ENCODE measurements at regions not wholly inside any gene's neighbourhood (a gene's known extent, or its start where the extent isn't known, plus 50 kb on each side); places are given as distances from the start of the nearest gene placed in this dataset.

GRCh38 chr2:51717312-51717711 lies 685.4 kb upstream of the NRXN1 start:
- intact Hi-C loops (cut with micrococcal nuclease) = no loop called here
- H3K4me3 Mint-ChIP-seq (ENCODE audit: unreplicated experiment) = no peak overlapping the region
- TF ChIP-seq CTCF (IDR thresholded peaks at IDR 0.05; ENCODE audit: unreplicated experiment) = no peak
- CTCF ChIA-PET = interaction anchor here (0.6 kb wide), 3 partner anchors 15 to 918 kb away, joined by 3 to 5 read pairs (median 4); no protein-coding TSS in a partner anchor
- BruUV-seq (replicated peaks) = no TSS peak
- POLR2A ChIA-PET = interaction anchor here (1.0 kb wide), 1 partner anchor 15 kb away, joined by 3 read pairs; no protein-coding TSS in a partner anchor
- H3K36me3 Mint-ChIP-seq (ENCODE audit: insufficient read depth, unreplicated experiment) = no peaks in the 10 kb centered on the region
- no peaks in the 10 kb centered on the region for H3K27me3 Mint-ChIP-seq (ENCODE audit: insufficient read depth, unreplicated experiment)
- H3K27ac Mint-ChIP-seq (ENCODE audit: low read depth, unreplicated experiment) = no peak overlapping the region
- DNase-seq (ENCODE audit: unreplicated experiment) = peak; percentile 76
- peaks cover 9% of the 10 kb centered on the region for H3K9me3 Mint-ChIP-seq (ENCODE audit: unreplicated experiment)
- peaks cover 37% of the 10 kb centered on the region for H3K4me1 Mint-ChIP-seq (ENCODE audit: insufficient read depth, unreplicated experiment)

GRCh38 chr2:51711766-51712165 lies 679.8 kb upstream of the NRXN1 start:
- ChIA-PET CTCF (interaction anchor here (1.2 kb wide), 1 partner anchor 1174 kb away, joined by 3 read pairs; no protein-coding TSS in a partner anchor), POLR2A (interaction anchor here (0.6 kb wide), 1 partner anchor 41 kb away, joined by 3 read pairs; no protein-coding TSS in a partner anchor)
- TF ChIP-seq CTCF (IDR thresholded peaks at IDR 0.05; ENCODE audit: unreplicated experiment) = no peak
- BruUV-seq (replicated peaks) = no TSS peak
- Mint-ChIP-seq H3K27me3 (ENCODE audit: insufficient read depth, unreplicated experiment) (no peaks in the 10 kb centered on the region), H3K4me1 (ENCODE audit: insufficient read depth, unreplicated experiment) (no peaks in the 10 kb centered on the region), H3K9me3 (ENCODE audit: unreplicated experiment) (no peaks in the 10 kb centered on the region), H3K36me3 (ENCODE audit: insufficient read depth, unreplicated experiment) (no peaks in the 10 kb centered on the region), H3K4me3 (ENCODE audit: unreplicated experiment) (no peak overlapping the region), H3K27ac (ENCODE audit: low read depth, unreplicated experiment) (no peak overlapping the region)
- intact Hi-C loops (cut with micrococcal nuclease) = loop anchor here (5.0 kb wide), 1 partner anchor 1184 kb away; no protein-coding TSS in a partner anchor
- peak; percentile 68 for DNase-seq (ENCODE audit: unreplicated experiment)

DNA sequence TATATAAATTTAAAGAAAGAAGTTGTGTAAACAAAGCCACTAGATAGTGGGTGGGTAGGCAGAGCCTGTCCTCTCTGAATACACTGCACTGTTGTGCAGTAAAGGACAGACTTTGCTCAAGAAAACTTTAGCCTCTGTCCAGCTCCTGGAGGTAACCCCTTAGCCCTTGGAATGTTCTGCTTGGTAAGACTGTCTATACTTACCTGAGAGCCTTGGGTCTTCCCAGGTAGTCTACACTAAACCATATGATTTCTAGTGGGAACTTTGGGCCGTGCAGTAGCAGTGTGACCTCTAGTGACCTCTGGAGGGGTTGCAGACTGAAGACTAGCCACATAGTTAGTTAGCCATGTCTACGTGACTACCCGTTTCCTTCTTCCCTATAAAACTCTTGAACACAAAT lies 678.3 kb upstream of the NRXN1 start:
- CTCF ChIA-PET = interaction anchor here (0.6 to 1.0 kb wide), 9 partner anchors 46 to 1179 kb away, joined by 3 to 4 read pairs (median 3); no protein-coding TSS in a partner anchor
- intact Hi-C loops (cut with micrococcal nuclease) = loop anchor here (5.0 kb wide), 1 partner anchor 1183 kb away; no protein-coding TSS in a partner anchor
- no peak overlapping the region for H3K27ac Mint-ChIP-seq (ENCODE audit: low read depth, unreplicated experiment)
- H3K9me3 Mint-ChIP-seq (ENCODE audit: unreplicated experiment) = no peaks in the 10 kb centered on the region
- H3K36me3 Mint-ChIP-seq (ENCODE audit: insufficient read depth, unreplicated experiment) = no peaks in the 10 kb centered on the region
- peak; percentile 42 for TF ChIP-seq CTCF (IDR thresholded peaks at IDR 0.05; ENCODE audit: unreplicated experiment)
- H3K27me3 Mint-ChIP-seq (ENCODE audit: insufficient read depth, unreplicated experiment) = no peaks in the 10 kb centered on the region
- no TSS peak for BruUV-seq (replicated peaks)
- DNase-seq (ENCODE audit: unreplicated experiment) = peak; percentile 20
- POLR2A ChIA-PET = interaction anchor here (1.1 kb wide), 1 partner anchor 12 kb away, joined by 3 read pairs; no protein-coding TSS in a partner anchor
- no peak overlapping the region for H3K4me3 Mint-ChIP-seq (ENCODE audit: unreplicated experiment)
- H3K4me1 Mint-ChIP-seq (ENCODE audit: insufficient read depth, unreplicated experiment) = no peaks in the 10 kb centered on the region

DNA sequence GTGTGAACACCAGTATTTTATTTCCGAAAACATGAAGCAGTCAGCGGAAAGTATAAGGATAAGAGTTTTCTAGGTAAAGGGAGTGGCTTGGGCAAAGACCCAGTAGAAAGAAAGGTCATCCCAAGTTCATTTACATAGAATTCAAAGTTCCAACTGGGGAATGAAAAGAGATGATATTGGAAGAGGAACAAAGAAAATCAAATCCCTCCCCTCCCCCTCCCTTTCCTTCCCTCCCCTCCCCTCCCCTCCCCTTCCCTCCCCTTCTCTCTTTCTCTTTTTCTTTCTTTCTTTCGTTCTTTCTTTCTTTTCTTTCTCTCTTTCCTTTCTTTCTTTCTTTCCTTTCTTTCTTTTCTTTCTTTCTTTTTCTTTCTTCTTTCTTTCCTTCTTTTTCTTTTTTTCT lies 675.7 kb upstream of the NRXN1 start:
- no peaks in the 10 kb centered on the region for H3K9me3 Mint-ChIP-seq (ENCODE audit: unreplicated experiment)
- BruUV-seq (replicated peaks) = no TSS peak
- no peak for DNase-seq (ENCODE audit: unreplicated experiment)
- H3K27ac Mint-ChIP-seq (ENCODE audit: low read depth, unreplicated experiment) = no peak overlapping the region
- H3K4me1 Mint-ChIP-seq (ENCODE audit: insufficient read depth, unreplicated experiment) = no peaks in the 10 kb centered on the region
- TF ChIP-seq CTCF (IDR thresholded peaks at IDR 0.05; ENCODE audit: unreplicated experiment) = no peak
- no peaks in the 10 kb centered on the region for H3K36me3 Mint-ChIP-seq (ENCODE audit: insufficient read depth, unreplicated experiment)
- intact Hi-C loops (cut with micrococcal nuclease) = no loop called here
- H3K27me3 Mint-ChIP-seq (ENCODE audit: insufficient read depth, unreplicated experiment) = no peaks in the 10 kb centered on the region
- no peak overlapping the region for H3K4me3 Mint-ChIP-seq (ENCODE audit: unreplicated experiment)
- CTCF ChIA-PET = no interaction called here
- POLR2A ChIA-PET = no interaction called here
